ENCODE measurements at regions not wholly inside any gene's neighbourhood (a gene's known extent, or its start where the extent isn't known, plus 50 kb on each side); places are given as distances from the start of the nearest gene placed in this dataset.

DNA sequence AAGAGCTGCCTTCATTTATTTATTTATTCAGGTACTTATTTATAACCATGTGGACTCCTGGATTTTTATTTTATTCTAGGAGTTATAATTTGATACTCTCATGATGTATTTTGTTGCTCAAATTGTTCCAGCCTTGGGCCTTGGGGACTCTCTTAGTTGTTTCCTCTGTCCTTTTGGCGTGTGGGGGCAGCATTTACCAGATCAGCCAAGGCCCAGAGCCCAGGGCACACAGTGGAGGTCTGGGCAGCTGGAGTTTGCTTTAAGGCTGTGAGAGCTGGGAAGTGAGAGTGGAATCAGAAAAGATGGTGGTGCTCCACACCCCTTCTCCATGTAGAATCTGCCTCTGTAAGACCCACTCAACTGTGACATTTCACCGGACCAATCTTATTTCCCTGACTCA lies 398.9 kb downstream of the RPS24 start:
- TF ChIP-seq, protein P1, sequence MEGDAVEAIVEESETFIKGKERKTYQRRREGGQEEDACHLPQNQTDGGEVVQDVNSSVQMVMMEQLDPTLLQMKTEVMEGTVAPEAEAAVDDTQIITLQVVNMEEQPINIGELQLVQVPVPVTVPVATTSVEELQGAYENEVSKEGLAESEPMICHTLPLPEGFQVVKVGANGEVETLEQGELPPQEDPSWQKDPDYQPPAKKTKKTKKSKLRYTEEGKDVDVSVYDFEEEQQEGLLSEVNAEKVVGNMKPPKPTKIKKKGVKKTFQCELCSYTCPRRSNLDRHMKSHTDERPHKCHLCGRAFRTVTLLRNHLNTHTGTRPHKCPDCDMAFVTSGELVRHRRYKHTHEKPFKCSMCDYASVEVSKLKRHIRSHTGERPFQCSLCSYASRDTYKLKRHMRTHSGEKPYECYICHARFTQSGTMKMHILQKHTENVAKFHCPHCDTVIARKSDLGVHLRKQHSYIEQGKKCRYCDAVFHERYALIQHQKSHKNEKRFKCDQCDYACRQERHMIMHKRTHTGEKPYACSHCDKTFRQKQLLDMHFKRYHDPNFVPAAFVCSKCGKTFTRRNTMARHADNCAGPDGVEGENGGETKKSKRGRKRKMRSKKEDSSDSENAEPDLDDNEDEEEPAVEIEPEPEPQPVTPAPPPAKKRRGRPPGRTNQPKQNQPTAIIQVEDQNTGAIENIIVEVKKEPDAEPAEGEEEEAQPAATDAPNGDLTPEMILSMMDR (conservative IDR thresholded peaks at IDR 0.05): no peak
- TF ChIP-seq EZH2 (IDR thresholded peaks at IDR 0.05; ENCODE audit: low read depth): no peak

Data from PC-9 (cell line).